ENCODE measurements at regions not wholly inside any gene's neighbourhood (a gene's known extent, or its start where the extent isn't known, plus 50 kb on each side); places are given as distances from the start of the nearest gene placed in this dataset.

DNA sequence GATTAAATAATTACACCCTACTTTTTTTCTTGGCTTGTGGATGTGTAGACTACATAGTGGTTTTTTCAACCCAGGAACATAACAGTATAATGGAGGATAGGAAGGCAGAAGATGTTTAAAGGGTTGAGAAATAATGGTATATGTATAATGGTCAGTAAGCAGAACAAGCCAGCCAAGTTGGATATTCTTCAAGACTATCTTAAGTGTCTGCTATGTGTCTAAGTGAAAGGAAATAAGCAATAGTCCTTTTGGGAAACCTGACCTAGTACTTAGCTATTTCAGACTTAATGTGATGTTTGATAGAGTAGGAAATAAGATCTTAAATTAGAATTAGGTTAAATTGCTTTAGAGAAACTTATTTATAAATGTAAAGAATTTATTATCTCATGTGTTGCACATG is 85.7 kb downstream of the PTPDC1 start:
- Histone ChIP-seq H3K79me2 (ENCODE audit: insufficient read depth, low read length) (peaks cover 82% of the 10 kb centered on the region), H3K36me3 (ENCODE audit: insufficient read depth, low read length) (peaks cover 58% of the 10 kb centered on the region), H3K9ac (ENCODE audit: low read depth, low read length) (no peak overlapping the region), H4K20me1 (ENCODE audit: insufficient read depth, low read length) (peaks cover 74% of the 10 kb centered on the region), H2AFZ (ENCODE audit: low read depth, low read length) (no peak overlapping the region), H3K4me2 (ENCODE audit: insufficient read depth, low read length) (peak overlapping the region; percentile 81; the same call in 1 of the 2 replicates), H3K27ac (ENCODE audit: low read length) (no peak overlapping the region), H3K9me3 (ENCODE audit: insufficient read depth, low read length, severe bottlenecking) (no peaks in the 10 kb centered on the region), H3K4me1 (ENCODE audit: insufficient read depth, low read length) (peaks cover 39% of the 10 kb centered on the region), H3K4me3 (ENCODE audit: low read depth in 1 of 2, low read length in 2 of 2) (no peak overlapping the region; a peak in 1 of 4 replicates), H3K27me3 (ENCODE audit: insufficient read depth, low read length, poor library complexity) (no peaks in the 10 kb centered on the region)
- DNase-seq (no peak), ATAC-seq (ENCODE audit: insufficient read depth, low read depth) (no peak)
- TF ChIP-seq, protein P1, sequence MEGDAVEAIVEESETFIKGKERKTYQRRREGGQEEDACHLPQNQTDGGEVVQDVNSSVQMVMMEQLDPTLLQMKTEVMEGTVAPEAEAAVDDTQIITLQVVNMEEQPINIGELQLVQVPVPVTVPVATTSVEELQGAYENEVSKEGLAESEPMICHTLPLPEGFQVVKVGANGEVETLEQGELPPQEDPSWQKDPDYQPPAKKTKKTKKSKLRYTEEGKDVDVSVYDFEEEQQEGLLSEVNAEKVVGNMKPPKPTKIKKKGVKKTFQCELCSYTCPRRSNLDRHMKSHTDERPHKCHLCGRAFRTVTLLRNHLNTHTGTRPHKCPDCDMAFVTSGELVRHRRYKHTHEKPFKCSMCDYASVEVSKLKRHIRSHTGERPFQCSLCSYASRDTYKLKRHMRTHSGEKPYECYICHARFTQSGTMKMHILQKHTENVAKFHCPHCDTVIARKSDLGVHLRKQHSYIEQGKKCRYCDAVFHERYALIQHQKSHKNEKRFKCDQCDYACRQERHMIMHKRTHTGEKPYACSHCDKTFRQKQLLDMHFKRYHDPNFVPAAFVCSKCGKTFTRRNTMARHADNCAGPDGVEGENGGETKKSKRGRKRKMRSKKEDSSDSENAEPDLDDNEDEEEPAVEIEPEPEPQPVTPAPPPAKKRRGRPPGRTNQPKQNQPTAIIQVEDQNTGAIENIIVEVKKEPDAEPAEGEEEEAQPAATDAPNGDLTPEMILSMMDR (IDR thresholded peaks at IDR 0.05; ENCODE audit: borderline replicate concordance, extremely low read depth, low read length, poor library complexity, severe bottlenecking) = no peak
- TF ChIP-seq EZH2 (IDR thresholded peaks at IDR 0.05; ENCODE audit: borderline replicate concordance, low read depth, low read length, severe bottlenecking) = no peak

DNA sequence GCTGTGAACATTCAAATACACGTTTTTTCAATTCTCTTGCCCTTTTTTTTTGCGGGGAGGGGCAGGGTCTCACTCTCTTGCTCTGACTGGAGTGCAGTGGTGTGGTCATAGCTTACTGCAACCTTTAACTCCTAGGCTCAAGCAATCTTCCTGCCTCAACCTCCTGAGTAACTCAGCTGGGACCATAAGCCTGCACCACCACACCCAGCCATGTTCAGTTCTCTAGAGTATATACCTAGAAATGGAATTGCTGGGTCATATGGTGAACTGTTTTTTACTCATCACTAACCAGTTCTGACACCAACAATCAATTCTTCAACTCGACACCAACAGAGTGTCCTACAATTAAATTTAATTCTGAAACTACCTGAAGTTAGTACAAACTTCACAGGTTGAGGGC is 85.5 kb upstream of the ZNF169 start:
- H3K27ac ChIP-seq (ENCODE audit: low read length) = no peak overlapping the region
- H4K20me1 ChIP-seq (ENCODE audit: insufficient read depth, low read length) = peaks cover 90% of the 10 kb centered on the region
- no peak overlapping the region for H3K4me2 ChIP-seq (ENCODE audit: insufficient read depth, low read length)
- H3K79me2 ChIP-seq (ENCODE audit: insufficient read depth, low read length) = peaks cover 96% of the 10 kb centered on the region
- peaks cover 85% of the 10 kb centered on the region for H3K36me3 ChIP-seq (ENCODE audit: insufficient read depth, low read length)
- TF ChIP-seq, protein P1 (IDR thresholded peaks at IDR 0.05; ENCODE audit: borderline replicate concordance, extremely low read depth, low read length, poor library complexity, severe bottlenecking) = no peak
- TF ChIP-seq EZH2 (IDR thresholded peaks at IDR 0.05; ENCODE audit: borderline replicate concordance, low read depth, low read length, severe bottlenecking) = no peak
- no peak overlapping the region for H2AFZ ChIP-seq (ENCODE audit: low read depth, low read length)
- H3K4me1 ChIP-seq (ENCODE audit: insufficient read depth, low read length) = peaks cover 18% of the 10 kb centered on the region
- H3K9me3 ChIP-seq (ENCODE audit: insufficient read depth, low read length, severe bottlenecking) = no peaks in the 10 kb centered on the region
- no peaks in the 10 kb centered on the region for H3K27me3 ChIP-seq (ENCODE audit: insufficient read depth, low read length, poor library complexity)
- no peak for ATAC-seq (ENCODE audit: insufficient read depth, low read depth)
- DNase-seq = no peak
- no peak overlapping the region for H3K4me3 ChIP-seq (ENCODE audit: low read depth in 1 of 2, low read length in 2 of 2)
- no peak overlapping the region for H3K9ac ChIP-seq (ENCODE audit: low read depth, low read length)

DNA sequence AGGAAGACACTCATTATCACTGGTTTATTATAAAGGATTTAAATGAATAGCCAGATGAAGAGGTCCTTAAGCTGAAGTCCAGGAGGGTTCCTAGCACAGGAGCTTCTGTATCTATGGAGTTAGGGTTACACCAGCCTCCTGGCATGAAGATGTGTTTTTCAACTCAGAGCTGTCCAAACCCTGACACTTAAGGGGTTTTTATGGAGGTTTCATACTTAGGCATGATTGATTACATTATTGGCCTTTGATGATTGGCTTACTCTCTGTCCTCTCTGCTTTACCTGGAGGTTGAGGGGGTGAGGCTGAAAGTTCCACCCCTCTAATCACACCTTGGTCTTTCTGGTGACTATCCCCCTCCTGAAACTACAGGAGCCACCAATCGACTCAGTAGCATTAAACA is 84.9 kb upstream of the ZNF169 start:
- Histone ChIP-seq H4K20me1 (ENCODE audit: insufficient read depth, low read length) (peaks cover 92% of the 10 kb centered on the region), H3K9ac (ENCODE audit: low read depth, low read length) (no peak overlapping the region), H3K4me1 (ENCODE audit: insufficient read depth, low read length) (peaks cover 12% of the 10 kb centered on the region), H3K36me3 (ENCODE audit: insufficient read depth, low read length) (peaks cover 85% of the 10 kb centered on the region), H3K27ac (ENCODE audit: low read length) (no peak overlapping the region), H3K4me3 (ENCODE audit: low read depth in 1 of 2, low read length in 2 of 2) (no peak overlapping the region), H3K4me2 (ENCODE audit: insufficient read depth, low read length) (no peak overlapping the region), H3K9me3 (ENCODE audit: insufficient read depth, low read length, severe bottlenecking) (no peaks in the 10 kb centered on the region), H3K79me2 (ENCODE audit: insufficient read depth, low read length) (peaks cover 94% of the 10 kb centered on the region), H2AFZ (ENCODE audit: low read depth, low read length) (no peak overlapping the region), H3K27me3 (ENCODE audit: insufficient read depth, low read length, poor library complexity) (no peaks in the 10 kb centered on the region)
- ATAC-seq (ENCODE audit: insufficient read depth, low read depth) = no peak
- TF ChIP-seq, protein P1 (IDR thresholded peaks at IDR 0.05; ENCODE audit: borderline replicate concordance, extremely low read depth, low read length, poor library complexity, severe bottlenecking) = no peak
- no peak for TF ChIP-seq EZH2 (IDR thresholded peaks at IDR 0.05; ENCODE audit: borderline replicate concordance, low read depth, low read length, severe bottlenecking)
- no peak for DNase-seq

DNA sequence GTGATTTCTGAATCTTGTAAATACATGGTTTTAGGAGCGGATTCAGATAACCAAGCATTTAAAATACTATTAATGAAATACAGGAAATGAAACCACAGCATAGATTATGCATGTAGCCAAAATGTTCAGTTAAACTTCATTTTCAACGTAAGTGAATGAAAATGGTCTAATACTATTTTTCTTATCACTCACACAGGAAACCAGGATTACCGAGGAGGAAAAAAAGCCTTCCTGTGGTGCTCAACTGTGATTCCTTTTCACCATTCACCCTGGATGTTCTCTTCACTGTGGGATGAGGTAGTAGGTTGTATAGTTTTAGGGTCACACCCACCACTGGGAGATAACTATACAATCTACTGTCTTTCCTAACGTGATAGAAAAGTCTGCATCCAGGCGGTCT is 83.4 kb upstream of the ZNF169 start:
- H3K4me3 ChIP-seq (ENCODE audit: low read depth in 1 of 2, low read length in 2 of 2) = no peak overlapping the region
- H3K79me2 ChIP-seq (ENCODE audit: insufficient read depth, low read length) = peaks cover 84% of the 10 kb centered on the region
- ATAC-seq (ENCODE audit: insufficient read depth, low read depth) (no peak), DNase-seq (no peak)
- H3K9ac ChIP-seq (ENCODE audit: low read depth, low read length) = no peak overlapping the region
- H3K27me3 ChIP-seq (ENCODE audit: insufficient read depth, low read length, poor library complexity) = no peaks in the 10 kb centered on the region
- H3K4me2 ChIP-seq (ENCODE audit: insufficient read depth, low read length) = no peak overlapping the region
- H3K36me3 ChIP-seq (ENCODE audit: insufficient read depth, low read length) = peaks cover 82% of the 10 kb centered on the region
- H3K9me3 ChIP-seq (ENCODE audit: insufficient read depth, low read length, severe bottlenecking) = no peaks in the 10 kb centered on the region
- H2AFZ ChIP-seq (ENCODE audit: low read depth, low read length) = no peak overlapping the region
- no peak overlapping the region for H3K27ac ChIP-seq (ENCODE audit: low read length)
- TF ChIP-seq, protein P1 (IDR thresholded peaks at IDR 0.05; ENCODE audit: borderline replicate concordance, extremely low read depth, low read length, poor library complexity, severe bottlenecking) = no peak
- no peak for TF ChIP-seq EZH2 (IDR thresholded peaks at IDR 0.05; ENCODE audit: borderline replicate concordance, low read depth, low read length, severe bottlenecking)
- peaks cover 3% of the 10 kb centered on the region; the same call in 1 of the 2 replicates for H3K4me1 ChIP-seq (ENCODE audit: insufficient read depth, low read length)
- peaks cover 89% of the 10 kb centered on the region for H4K20me1 ChIP-seq (ENCODE audit: insufficient read depth, low read length)

Measured in DND-41 (cell line).